ENCODE measurements at regions not wholly inside any gene's neighbourhood (a gene's known extent, or its start where the extent isn't known, plus 50 kb on each side); places are given as distances from the start of the nearest gene placed in this dataset.

DNA sequence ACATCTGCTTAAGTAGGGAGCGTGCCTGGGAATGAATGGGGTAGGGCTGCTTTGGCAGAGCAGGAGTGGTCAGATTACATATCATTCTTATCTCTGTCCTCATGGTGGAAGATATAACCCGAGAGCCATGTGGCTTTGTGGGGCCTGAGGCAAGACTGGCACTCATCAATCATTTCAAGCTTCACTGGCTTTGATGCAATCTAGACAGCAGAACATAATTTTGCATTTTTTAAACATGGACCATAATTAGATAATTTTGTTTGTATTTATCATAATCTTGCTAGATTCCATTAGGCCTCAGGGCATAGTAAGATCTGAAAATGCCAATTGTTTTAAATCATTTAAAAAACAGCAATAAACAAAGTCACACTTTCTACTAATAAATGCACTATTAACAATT is 480.3 kb downstream of the NXPH1 start:
- TF ChIP-seq, protein P1, sequence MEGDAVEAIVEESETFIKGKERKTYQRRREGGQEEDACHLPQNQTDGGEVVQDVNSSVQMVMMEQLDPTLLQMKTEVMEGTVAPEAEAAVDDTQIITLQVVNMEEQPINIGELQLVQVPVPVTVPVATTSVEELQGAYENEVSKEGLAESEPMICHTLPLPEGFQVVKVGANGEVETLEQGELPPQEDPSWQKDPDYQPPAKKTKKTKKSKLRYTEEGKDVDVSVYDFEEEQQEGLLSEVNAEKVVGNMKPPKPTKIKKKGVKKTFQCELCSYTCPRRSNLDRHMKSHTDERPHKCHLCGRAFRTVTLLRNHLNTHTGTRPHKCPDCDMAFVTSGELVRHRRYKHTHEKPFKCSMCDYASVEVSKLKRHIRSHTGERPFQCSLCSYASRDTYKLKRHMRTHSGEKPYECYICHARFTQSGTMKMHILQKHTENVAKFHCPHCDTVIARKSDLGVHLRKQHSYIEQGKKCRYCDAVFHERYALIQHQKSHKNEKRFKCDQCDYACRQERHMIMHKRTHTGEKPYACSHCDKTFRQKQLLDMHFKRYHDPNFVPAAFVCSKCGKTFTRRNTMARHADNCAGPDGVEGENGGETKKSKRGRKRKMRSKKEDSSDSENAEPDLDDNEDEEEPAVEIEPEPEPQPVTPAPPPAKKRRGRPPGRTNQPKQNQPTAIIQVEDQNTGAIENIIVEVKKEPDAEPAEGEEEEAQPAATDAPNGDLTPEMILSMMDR (IDR thresholded peaks at IDR 0.05; ENCODE audit: poor library complexity, severe bottlenecking), result no peak
- TF ChIP-seq EZH2 (IDR thresholded peaks at IDR 0.05; ENCODE audit: borderline replicate concordance, insufficient read depth, low read length, poor library complexity, severe bottlenecking) (no peak), EP300 (conservative IDR thresholded peaks at IDR 0.05; ENCODE audit: poor library complexity, severe bottlenecking) (no peak), SMC3 (conservative IDR thresholded peaks at IDR 0.05; ENCODE audit: poor library complexity) (no peak), POLR2AphosphoS5 (IDR thresholded peaks at IDR 0.05) (no peak), RAD21 (conservative IDR thresholded peaks at IDR 0.05) (no peak)
- TF ChIP-seq, protein P2, sequence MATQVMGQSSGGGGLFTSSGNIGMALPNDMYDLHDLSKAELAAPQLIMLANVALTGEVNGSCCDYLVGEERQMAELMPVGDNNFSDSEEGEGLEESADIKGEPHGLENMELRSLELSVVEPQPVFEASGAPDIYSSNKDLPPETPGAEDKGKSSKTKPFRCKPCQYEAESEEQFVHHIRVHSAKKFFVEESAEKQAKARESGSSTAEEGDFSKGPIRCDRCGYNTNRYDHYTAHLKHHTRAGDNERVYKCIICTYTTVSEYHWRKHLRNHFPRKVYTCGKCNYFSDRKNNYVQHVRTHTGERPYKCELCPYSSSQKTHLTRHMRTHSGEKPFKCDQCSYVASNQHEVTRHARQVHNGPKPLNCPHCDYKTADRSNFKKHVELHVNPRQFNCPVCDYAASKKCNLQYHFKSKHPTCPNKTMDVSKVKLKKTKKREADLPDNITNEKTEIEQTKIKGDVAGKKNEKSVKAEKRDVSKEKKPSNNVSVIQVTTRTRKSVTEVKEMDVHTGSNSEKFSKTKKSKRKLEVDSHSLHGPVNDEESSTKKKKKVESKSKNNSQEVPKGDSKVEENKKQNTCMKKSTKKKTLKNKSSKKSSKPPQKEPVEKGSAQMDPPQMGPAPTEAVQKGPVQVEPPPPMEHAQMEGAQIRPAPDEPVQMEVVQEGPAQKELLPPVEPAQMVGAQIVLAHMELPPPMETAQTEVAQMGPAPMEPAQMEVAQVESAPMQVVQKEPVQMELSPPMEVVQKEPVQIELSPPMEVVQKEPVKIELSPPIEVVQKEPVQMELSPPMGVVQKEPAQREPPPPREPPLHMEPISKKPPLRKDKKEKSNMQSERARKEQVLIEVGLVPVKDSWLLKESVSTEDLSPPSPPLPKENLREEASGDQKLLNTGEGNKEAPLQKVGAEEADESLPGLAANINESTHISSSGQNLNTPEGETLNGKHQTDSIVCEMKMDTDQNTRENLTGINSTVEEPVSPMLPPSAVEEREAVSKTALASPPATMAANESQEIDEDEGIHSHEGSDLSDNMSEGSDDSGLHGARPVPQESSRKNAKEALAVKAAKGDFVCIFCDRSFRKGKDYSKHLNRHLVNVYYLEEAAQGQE (IDR thresholded peaks at IDR 0.05; ENCODE audit: borderline replicate concordance), result no peak

Measured in neural cell (in vitro differentiated cells).